Fibroblast of lung (primary cell): ENCODE measurements at regions not wholly inside any gene's neighbourhood (a gene's known extent, or its start where the extent isn't known, plus 50 kb on each side); places are given as distances from the start of the nearest gene placed in this dataset.

Source experiments
- EZH2 ChIP-seq: IDR thresholded peaks from 2 replicates; pipeline ENCODE4 v1.5.1; 2012; ENCODE audit warnings: low read length, control low read depth, mild to moderate bottlenecking; ENCODE audit errors: missing control alignments
- TF ChIP-seq, protein P1 (sequence below), 2 donors: IDR thresholded peaks in 1 of 2; conservative IDR thresholded peaks in 1 of 2; 1 replicate in 1 of 2; 2 replicates in 1 of 2; pipeline ENCODE4 v1.5.1; 2011 to 2012; ENCODE audit warnings: low read length in 2 of 2, control low read depth in 1 of 2, inconsistent platforms in 1 of 2, low read depth in 1 of 2, mild to moderate bottlenecking in 1 of 2

DNA sequence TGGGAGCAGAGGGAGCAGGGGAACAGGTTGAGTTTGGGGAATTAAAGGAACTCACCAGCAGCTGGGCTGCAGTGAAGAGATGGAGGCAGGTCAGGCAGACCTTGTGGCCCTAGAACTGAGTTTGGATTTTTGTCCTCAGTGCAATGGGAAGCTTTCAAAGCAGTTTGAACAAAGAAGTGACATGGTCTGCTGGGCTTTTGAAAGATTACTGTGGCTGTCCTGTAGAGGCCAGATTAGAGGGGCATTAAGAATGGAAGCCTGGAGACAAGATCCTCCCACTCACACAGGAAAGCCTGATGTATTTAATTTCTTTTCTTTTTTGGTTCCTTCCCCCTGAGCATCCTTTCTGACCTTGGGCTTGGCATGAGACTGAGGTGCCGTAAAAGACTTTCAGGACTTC is 118.1 kb upstream of the LHCGR start:
- TF ChIP-seq, protein P1, sequence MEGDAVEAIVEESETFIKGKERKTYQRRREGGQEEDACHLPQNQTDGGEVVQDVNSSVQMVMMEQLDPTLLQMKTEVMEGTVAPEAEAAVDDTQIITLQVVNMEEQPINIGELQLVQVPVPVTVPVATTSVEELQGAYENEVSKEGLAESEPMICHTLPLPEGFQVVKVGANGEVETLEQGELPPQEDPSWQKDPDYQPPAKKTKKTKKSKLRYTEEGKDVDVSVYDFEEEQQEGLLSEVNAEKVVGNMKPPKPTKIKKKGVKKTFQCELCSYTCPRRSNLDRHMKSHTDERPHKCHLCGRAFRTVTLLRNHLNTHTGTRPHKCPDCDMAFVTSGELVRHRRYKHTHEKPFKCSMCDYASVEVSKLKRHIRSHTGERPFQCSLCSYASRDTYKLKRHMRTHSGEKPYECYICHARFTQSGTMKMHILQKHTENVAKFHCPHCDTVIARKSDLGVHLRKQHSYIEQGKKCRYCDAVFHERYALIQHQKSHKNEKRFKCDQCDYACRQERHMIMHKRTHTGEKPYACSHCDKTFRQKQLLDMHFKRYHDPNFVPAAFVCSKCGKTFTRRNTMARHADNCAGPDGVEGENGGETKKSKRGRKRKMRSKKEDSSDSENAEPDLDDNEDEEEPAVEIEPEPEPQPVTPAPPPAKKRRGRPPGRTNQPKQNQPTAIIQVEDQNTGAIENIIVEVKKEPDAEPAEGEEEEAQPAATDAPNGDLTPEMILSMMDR (conservative IDR thresholded peaks at IDR 0.05 in 1 of 2, IDR thresholded peaks at IDR 0.05 in 1 of 2; ENCODE audit: low read depth in 1 of 2, low read length in 2 of 2) = no peak
- no peak for TF ChIP-seq EZH2
